NCI-H82 (cell line): ENCODE measurements at regions not wholly inside any gene's neighbourhood (a gene's known extent, or its start where the extent isn't known, plus 50 kb on each side); places are given as distances from the start of the nearest gene placed in this dataset.
"Not testable (repeated sequence)": the region's sequence is repeated elsewhere in the genome, so short reads cannot be mapped to it uniquely, and the experiment has no call there.

Source experiments
- DNase-seq: peaks from one replicate; lab custom pipeline; 2025; lab: John Stamatoyannopoulos, UW

DNA sequence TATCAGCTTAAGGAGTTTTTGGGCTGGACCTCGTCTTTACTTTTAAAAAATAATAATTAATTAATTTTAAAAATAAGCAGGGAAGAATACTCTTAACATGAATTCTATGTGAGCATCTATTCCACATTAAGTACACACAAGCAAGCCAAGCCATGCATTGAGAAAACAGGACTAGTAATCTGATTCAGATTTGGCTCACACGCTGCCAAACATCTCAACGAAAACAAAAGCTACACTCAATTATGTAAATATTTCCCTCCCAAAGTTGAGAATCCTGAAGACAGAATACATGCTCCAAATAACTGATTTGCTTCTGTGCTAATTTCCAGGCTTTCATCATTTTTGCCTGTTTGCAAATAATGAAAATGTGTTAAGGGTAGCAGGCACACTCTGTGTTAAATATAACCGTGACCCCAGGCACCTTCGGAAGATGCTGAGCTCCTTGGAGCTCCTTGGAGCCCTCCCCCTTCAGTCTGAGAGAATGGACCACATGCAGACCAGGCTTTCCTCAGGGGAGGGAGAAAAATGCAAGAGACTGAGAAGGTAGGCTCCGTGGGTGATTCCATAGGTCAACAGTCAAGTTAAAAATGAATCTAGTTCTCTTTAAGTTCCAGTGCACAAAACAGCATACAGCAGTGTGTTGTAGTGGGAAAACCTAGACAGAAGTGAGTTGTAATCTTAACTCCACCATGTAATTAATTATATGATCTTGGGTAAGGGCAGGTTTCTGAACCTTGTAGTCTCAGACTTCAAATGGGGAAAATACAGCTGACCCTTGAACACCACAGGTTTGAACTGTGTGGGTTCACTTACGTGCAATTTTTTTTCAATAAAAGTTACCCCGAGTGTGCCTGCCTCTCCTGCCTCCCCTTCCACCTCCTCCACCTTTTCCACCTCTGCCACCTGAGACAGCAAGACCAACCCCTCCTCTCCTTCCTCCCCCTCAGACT is 161.3 kb upstream of the RREB1 start:
- no peak for DNase-seq

DNA sequence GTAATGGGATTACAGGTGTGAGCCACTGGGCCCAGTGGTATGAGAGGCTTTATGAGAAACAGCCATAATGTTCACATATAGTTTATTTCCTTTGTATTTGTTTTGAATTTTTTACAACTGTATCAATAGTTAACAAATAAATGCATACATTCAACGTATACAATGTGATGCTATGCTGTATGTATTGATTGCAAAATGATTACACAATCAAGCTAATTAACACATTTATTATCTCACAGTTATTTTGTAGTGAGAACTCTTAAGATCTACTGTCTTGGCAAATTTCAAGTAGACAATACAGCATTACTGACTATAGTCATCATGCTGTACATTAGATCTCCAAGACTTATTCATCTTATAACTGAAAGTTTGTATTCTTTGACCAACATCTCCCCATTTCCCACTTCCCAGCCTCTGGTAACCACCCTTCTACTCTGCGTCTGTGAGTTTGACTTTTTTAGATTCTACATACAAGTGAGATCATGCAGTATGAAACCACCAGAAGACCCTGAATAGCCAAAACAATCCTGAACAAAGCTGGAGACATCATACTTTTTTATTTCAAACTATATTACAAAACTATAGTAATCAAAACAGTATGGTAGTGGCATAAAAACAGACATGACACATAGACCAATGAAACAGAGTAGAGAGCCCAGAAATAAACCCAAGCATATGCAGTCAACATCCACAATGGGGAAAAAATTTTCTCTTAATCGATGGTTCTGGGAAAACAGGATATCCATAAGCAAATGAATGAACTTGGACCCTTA is 157.2 kb upstream of the RREB1 start:
- DNase-seq, result no peak

DNA sequence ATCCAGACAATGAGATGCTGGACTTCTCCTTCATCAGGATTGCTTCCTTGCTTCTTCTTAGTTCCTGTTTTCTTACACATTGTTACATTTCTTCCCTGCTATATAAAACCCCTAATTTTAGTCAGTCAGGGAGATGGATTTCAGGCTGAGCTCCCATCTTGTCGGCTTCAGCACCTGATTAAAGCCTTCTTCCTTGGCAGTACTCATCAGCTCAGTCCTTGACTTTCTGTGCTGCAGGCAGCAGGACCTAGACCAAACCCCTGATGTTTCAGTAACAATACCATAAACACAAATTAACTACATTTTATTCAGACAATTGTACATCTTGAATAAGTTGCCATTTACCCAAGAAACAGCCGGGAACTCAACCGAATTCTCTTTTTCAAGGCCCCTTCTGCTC is 156.4 kb upstream of the RREB1 start:
- DNase-seq, result no peak

DNA sequence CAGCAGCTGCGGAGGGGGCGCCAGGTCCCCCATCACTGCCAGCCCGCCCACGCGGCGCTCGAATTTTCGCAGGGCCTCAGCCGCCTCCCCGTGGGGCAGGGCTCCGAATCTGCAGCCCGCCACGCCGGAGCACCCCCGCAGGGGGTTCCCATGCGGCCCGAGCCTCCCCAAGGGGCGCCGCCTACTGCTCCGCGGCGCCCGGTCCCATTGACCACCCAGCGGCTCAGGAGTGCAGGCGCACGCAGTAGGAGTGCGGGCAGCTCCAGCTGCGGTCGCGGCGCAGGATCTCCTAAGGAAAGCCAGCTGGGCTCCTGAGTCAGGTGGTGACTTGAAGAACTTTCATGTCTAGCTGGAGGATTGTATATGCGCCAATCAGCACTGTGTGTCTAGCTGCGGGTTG is 155.3 kb upstream of the RREB1 start:
- DNase-seq, result no peak

DNA sequence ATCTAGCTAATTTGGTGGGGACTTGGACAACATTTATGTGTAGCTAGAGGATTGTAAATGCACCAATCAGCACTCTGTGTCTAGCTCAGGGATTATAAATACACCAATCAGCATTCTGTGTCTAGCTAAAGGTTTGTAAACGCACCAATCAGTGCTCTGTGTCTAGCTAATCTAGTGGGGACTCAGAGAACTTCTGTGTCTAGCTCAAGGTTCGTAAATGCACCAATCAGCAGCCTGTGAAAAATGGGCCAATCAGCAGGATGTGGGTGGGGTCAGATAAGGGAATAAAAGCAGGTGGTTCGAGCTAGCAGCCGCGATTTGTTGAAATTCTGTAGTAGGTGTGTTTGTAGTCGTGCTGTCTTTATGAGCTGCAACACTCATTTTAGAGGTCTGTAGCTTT is 154.8 kb upstream of the RREB1 start:
- DNase-seq, result not testable (repeated sequence)

DNA sequence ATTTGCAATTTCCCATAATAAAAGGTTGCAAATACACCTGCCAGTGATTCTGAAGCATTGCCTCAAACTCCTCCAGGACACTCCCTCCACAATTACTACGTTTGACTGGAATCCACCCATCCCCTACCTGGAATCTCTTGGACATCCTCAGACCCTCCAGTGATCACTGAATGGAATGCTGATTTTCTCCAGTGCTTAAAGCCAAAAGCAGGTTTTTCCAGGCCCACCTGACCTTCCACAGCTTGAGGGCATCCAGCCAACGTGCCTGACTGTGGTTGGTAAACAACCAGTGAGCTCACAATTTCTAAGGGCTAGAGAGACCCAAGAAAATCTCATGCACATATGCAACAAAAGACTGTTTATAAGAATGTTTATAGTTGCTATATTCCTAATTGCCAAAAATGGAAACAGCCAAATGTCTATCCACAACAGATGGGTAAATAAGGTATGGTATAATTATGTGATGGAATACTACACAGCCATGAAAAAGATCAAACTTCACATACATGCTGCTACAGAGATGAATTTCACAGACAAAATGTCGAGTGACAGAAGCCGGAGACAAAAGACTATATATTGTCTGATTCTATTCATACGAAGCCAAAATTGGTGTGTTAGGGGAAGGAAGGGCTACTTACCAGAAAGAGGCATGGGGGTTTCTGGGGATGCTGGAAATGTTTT is 147.1 kb upstream of the RREB1 start:
- DNase-seq, result no peak

DNA sequence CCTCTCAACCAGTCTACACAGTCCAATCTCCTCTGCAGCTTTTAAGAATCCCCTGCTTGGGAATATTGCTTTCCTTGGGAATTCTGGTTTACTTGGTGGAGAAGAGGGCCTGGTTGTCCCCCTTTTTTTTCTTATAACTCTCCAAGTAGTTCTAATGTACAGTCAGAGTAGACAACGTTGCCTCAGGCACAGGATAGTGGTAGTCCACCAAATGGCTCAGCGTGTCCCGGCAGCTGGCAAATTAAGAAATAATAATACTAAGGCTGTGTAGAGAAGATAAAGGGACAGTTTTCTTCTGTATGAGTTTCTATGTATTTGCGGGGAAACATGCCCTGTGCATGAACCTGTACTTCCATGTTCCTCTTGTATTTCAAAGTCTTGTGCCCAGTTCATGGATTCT is 145.7 kb upstream of the RREB1 start:
- no peak for DNase-seq

DNA sequence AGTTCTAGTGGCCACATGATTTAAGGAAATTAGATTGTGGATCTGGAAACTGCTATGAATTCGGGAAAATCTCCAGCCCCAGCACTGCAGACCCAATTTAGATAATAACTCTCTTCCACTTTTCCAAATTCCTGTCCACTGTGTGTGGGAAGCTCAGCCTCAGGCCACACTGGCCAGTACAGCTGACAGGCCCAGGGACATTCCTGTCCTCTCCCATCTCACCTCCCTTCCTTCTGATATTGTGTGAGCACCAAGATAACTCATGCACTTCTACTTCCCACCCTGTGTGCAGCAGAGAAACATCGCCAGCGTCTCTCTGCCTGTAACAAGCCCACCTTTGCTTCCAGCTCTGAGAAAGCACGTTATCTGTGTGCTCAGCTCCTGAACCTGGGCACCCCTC is 145.1 kb upstream of the RREB1 start:
- DNase-seq, result no peak

DNA sequence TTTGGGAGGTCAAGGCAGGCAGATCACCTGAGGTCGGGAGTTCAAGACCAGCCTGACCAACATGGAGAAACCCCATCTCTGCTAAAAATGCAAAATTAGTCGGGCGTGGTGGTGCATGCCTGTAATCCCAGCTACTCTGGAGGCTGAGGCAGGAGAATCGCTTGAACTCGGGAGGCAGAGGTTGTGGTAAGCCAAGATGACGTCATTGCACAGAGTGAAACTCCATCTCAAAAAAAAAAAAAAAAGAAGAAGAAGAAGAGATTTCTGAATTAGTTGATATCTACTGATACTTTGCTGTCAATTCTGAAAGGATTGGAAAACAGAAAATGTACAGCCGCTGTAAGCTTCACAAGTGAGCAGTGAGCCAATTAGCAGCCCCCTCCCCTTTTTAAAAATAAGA is 144.4 kb upstream of the RREB1 start:
- peak; percentile 54 for DNase-seq

DNA sequence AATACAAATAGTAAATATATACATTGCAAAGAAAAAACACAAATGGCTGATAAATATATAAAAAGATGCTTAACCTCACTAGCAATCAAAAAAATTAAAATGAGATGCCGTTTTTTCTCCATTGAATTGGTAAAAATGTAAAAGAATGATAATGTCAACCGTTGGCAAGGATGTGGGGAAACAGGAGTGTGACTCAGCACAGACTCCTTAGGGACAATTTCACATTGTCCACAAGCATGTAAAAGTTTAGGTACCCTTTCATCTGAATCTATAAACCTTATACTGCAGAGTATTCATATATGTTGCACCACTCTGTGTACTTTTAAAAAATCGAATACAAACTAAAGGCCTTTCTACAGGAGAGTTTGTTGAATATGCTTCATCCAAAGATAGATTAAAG is 143.1 kb upstream of the RREB1 start:
- no peak for DNase-seq

DNA sequence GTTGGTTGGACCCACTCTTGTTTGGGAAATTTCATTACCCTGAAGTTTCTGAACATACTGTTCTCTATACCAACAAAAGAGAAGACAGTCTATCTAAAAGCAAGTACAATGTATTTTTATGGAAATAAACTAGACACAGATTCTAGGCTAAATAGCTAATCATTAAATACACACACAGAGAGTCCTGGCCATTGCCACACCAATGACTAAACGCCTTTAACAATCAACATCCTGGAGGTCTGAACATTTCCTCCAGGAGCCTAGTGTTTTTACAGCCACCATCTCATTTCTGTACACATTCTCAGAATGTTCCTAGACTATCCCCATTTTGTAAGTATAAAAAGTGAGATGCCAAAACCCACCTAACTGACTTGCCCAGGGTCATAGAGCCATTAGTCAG is 141.6 kb upstream of the RREB1 start:
- DNase-seq, result no peak

DNA sequence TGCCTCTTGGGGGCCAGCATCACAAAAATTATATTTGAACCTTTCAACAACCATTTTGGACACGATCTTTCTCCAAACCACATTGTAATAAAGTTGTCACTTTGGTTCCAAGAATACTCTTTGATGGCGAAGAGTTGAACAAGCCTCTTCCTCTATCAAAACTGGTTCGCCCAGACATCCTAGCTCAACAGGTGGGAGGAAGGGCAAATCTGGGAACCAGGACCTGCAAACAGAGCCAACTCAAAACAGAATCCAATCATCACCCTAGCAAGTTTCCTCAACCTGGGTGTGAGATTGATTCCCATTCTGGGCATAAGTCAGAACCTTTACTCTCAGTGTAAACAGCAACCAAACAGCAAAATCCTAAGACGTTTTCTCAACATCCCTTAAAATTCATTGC is 141.2 kb upstream of the RREB1 start:
- no peak for DNase-seq

DNA sequence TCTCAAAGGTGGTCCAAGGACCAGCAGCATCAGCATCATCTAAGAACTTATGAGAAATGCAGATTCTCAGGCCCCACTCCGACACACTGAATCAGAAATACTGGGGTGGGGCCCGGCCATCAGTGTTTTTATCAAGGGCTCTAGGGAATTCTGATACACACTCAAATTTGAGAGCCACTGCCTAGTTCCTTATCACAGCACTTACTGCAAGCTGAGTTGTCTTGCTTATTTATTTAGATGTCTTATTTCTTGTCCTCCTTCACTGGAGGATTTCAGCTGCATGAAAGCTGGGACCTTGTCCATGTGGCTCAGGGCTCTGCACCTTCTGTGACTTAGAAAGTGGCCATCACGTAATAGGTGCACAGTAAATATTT is 139.4 kb upstream of the RREB1 start:
- DNase-seq, result no peak

DNA sequence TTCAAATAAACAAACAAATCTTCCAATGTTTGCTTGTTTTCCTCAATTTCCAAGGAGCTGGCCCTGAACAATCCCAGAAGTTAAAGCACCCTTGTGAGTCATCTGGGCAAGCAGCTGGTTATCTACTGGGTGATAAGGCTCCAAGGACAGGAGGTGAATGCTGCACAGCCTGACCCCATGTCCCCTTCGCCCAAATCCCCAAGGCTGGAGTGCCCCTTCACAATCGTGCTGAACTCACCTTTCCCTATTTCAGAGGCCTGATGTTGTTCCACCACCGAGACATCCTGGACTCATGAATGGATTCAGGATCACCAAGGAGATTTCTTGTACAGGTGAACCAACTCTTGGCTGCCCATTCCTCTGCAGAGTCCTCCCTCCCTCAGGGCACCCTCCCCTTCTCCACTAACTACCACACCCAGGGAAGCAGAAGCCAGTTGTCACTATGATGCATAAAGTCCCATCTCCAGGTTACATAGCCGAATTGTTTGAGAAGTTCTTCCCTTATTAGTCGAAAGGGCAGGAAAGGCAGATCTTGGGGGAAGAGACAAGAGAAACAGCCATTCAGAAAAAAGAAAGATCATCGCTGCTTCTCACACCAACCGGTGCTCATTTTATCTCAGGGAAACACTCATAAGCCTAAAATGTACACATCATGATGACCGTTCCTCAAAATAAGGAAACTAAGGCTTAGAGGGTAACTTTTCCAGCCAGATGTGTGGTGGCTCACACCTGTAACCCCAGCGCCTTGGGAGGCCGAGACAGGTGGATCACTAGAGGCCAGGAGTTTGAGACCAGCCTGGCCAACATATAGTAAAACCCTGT is 138.8 kb upstream of the RREB1 start:
- DNase-seq, result no peak

DNA sequence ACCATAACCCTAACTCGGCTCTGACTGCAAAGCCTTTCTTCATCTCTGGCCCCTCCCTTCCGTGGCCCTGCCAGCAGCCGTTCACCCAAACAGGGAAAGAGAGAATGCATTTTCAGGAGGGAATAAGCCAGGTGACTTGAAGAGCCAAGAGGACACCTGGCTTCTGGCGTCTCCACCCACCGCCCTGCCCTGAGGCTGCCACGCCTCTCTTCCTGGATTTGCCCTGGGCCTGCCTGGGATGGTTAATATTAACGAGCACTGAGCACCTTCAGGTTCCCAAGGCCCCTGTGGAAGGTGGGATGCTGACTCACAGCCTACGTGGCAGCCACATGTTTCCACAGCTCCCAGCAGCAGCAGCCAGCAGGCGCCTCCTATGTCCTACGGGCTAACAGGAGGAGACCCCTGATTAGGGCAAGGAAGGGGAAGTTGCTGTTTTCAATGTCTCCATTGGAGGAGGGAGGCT is 138.0 kb upstream of the RREB1 start:
- DNase-seq, result no peak

DNA sequence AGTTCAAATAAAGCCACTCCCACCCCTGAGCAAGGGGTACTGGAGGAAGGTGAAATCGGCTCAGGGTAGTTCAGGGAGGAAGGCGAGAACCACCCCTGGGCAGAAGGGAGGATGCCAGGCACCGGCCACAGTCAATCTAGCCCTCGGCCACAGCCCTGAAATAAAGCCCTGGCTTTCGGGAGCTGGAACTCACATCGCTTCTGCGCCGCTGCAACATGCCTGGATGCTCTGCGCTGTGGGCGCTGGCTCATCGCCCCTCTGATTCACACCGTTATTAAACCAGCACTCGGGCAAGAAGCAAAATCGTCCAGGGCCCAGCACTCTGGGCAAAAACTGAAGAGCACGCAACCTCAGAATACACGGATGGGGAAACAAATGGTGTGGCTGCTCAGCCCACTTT is 136.9 kb upstream of the RREB1 start:
- DNase-seq, result no peak

DNA sequence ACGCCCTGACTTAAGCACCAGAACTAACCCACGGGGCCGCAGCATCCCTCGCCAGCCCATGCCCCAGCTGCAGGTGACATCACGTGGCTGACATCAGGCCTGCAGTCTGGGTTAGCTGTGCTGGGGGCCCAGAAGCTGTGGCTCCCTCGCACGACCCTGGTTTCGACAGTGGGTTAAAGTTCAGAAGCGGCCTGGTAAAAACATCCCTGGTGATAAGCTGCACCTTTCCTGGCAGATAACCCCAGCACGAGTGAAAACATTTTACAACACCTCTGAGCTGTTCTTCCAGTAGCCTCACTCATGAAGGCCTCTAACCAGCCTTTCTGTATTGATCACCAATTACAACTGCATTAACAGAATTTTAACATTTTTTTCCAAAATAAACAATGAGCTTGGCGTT is 136.4 kb upstream of the RREB1 start:
- no peak for DNase-seq

DNA sequence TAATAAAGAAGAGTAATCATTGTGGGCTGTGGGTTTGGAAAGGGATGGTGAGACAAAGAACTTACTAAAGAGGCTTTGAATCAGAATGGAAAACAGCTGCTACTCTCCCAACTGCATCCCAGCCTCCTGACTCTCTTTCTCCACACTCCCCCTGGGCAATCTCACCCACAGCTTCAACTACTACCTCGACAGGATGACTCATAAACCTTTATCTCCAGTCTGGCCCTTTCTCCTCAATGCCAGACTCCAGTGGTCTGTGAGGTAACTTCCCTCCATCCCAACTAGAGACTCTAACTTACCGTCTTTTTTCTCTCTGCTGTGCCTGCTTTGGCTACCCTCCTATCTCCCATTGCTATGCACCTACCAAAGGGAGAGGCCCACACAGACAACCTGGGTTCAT is 135.3 kb upstream of the RREB1 start:
- DNase-seq, result no peak

DNA sequence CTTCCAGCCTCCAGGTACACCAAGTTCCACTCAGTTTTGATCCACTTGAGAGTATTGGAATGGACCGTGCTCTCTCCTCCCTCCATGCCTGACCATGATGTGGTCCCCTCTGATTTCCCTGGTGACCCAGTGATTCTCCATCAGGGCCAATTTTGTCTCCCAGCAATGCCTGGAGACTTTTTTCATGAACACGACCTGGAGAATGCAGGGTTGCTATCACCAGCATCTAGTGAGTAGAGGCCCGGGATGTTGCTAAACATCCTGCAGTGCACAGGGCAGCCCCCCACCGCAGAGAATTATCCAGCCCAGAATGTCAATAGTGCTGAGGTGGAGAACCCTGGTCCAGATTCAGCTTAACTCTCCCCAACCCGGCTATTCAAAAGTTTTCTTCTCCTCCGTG is 134.0 kb upstream of the RREB1 start:
- DNase-seq, result no peak

DNA sequence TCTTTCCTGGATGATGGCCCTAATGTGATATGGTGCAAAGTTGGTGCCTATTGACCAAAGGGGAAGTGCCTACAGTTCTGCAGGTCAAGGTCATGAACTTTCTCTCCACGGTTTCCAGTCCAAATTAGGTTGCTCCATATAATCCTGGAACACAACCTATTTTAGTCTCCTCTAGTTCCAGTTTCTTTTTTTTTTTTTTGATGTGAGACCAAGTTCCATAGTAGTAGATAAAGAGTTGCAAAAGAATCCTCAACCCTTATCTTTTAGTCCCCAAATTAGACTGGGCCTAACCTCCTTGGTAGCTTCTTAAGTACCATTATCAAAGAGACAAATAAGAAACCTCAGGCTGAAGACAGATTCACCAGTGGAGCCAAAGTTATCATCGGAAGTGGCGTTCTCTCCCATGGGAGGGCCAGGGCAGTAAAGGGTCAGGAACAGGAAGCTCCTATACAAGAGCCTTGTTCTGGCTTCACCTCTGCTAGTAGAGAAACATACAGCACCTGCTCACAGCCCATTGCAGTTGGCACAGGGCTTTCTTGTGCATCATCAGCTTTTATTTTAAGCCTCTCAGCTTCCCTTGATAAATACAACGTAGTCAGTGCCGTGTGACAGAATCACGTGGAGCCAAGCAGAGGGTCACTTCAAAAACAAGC is 132.2 kb upstream of the RREB1 start:
- DNase-seq, result no peak

DNA sequence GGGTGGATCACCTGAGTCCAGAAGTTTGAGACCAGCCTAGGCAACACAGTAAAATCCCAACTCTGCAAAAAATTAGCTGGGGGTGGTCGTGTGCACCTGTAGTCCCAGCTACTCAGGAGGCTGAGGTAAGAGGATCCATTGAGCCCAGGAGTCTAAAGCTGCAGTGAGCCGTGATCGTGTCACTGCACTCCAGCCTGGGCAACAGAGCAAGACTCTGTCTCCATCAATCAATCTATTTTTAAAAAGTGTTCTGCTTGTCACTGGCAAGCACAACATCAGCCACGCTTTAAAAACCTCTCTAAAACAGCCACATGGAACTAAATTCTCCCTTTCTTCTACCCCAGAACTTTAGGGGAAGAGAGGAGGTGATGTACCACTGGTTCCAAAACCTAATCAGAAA is 131.6 kb upstream of the RREB1 start:
- DNase-seq, result no peak
